RWPE2 (cell line): ENCODE measurements at regions not wholly inside any gene's neighbourhood (a gene's known extent, or its start where the extent isn't known, plus 50 kb on each side); places are given as distances from the start of the nearest gene placed in this dataset.

Experiments
- ATAC-seq: fragments of 200-7000 bp; cut with Tn5 transposase; 3 replicates; pipeline ENCODE4 v1.9.1; 2021; ENCODE audit warnings: low read depth
- DNase-seq: peaks from one replicate; pipeline ENCODE4 v3.0.0-alpha.2; 2020; ENCODE audit warnings: low spot score
- H3K27ac ChIP-seq: fragments of 450-650 bp; 2 replicates; pipeline ENCODE4 v1.5.1; 2017; ENCODE audit warnings: mild to moderate bottlenecking; ENCODE audit not compliant: poor library complexity, severe bottlenecking
- H3K27me3 ChIP-seq: fragments of 250-450 bp; sonication (Bioruptor Pico); 2 replicates; pipeline ENCODE4 v1.5.1; 2021; ENCODE audit warnings: mild to moderate bottlenecking, moderate library complexity; ENCODE audit not compliant: insufficient read depth, poor library complexity, severe bottlenecking
- H3K36me3 ChIP-seq: fragments of 250-450 bp; sonication (Bioruptor Pico); 2 replicates; pipeline ENCODE4 v1.5.1; 2020; ENCODE audit warnings: low read depth, mild to moderate bottlenecking, moderate library complexity
- H3K4me1 ChIP-seq: fragments of 250-450 bp; sonication (Bioruptor Pico); 2 replicates; pipeline ENCODE4 v1.5.1; 2021; ENCODE audit warnings: mild to moderate bottlenecking, moderate library complexity; ENCODE audit not compliant: insufficient read depth, poor library complexity, severe bottlenecking
- H3K4me3 ChIP-seq: fragments of 250-450 bp; sonication (Bioruptor Pico); 2 replicates; pipeline ENCODE4 v1.5.1; 2021; ENCODE audit warnings: mild to moderate bottlenecking, moderate library complexity; ENCODE audit not compliant: severe bottlenecking
- H3K9me3 ChIP-seq: fragments of 250-450 bp; sonication (Bioruptor Pico); 2 replicates; pipeline ENCODE4 v1.5.1; 2021; ENCODE audit warnings: mild to moderate bottlenecking, moderate library complexity; ENCODE audit not compliant: severe bottlenecking
- TF ChIP-seq, protein P1 (sequence below): fragments of 450-650 bp; IDR thresholded peaks from one replicate; pipeline ENCODE4 v1.5.1; 2017; ENCODE audit warnings: mild to moderate bottlenecking, moderate library complexity; ENCODE audit not compliant: poor library complexity, severe bottlenecking

DNA sequence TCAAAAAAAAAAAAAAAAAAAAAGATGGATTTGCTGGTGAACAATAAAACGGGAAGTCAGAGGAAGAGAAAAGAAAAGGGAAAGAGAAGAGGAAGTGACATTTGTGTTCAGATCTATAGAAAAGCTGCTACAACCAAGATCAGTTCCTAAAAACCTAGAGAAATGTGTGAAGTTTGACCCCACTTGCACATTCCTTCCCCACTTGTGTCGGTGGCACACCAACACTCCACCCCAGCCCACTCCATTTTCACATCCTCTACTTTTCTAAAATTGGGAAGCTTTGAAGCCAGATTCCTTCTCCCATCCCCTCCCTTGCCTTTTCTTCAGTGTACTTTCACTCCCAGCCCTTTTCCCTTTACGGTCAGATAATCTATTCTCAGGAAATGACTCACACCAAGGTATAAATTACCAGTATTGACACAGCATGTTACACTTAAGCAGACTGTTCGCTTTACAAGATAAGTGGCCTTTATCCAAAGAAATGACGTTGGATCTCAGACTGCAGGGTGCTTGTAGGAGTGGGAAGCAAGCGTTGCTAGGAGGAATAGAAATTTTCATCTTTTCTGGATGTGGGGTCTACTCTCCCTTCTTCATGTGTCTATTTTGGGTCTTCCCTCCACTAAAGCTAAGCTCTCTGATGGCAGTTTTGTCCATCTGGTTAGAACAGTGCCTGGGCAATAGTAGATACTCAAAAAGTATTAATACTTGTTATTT, 92.5 kb upstream of the ADGRF1 start:
- H3K9me3 ChIP-seq, result no peaks in the 10 kb centered on the region
- TF ChIP-seq, protein P1, sequence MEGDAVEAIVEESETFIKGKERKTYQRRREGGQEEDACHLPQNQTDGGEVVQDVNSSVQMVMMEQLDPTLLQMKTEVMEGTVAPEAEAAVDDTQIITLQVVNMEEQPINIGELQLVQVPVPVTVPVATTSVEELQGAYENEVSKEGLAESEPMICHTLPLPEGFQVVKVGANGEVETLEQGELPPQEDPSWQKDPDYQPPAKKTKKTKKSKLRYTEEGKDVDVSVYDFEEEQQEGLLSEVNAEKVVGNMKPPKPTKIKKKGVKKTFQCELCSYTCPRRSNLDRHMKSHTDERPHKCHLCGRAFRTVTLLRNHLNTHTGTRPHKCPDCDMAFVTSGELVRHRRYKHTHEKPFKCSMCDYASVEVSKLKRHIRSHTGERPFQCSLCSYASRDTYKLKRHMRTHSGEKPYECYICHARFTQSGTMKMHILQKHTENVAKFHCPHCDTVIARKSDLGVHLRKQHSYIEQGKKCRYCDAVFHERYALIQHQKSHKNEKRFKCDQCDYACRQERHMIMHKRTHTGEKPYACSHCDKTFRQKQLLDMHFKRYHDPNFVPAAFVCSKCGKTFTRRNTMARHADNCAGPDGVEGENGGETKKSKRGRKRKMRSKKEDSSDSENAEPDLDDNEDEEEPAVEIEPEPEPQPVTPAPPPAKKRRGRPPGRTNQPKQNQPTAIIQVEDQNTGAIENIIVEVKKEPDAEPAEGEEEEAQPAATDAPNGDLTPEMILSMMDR, result no peak
- ATAC-seq, result peak; percentile 82
- no peaks in the 10 kb centered on the region for H3K36me3 ChIP-seq
- peaks cover 25% of the 10 kb centered on the region for H3K4me1 ChIP-seq
- H3K27me3 ChIP-seq, result no peaks in the 10 kb centered on the region
- DNase-seq, result no peak
- no peak overlapping the region for H3K4me3 ChIP-seq
- peak overlapping the region; percentile 93 for H3K27ac ChIP-seq

DNA sequence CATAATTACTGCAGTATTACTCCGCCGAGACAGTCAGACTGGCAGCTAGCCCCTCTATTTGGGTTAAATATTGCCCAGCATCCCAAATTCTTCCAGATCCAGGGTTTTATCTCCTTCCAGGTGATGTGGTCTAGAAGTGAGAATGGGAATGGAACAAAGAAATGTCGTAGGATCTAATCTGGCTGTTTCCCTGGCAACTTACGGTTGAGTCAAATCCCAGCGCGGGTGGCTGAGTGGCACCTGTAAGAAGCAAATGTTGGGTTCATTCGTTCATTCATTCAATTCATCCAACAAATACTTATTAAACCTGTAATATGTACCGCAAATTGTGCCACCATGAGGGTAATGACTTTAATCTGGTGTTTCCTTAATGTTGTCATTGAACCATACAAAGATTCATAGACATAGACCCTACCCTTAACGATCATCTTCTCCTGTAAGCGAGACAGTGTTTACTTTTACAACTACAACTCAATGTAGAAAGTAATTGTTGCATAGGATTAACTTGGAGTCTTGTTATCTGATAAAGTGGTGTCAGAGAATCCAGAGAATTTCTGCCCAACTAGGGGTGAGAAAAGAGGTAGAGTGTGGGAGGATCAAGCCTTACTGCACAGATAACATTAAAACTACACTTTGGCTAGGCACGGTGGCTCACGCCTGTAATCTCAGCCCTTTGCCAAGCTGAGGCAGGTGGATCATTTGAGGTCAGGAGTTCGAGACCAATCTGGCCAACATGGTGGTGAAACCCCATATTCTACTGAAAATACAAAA, 91.3 kb upstream of the ADGRF1 start:
- TF ChIP-seq, protein P1, result no peak
- Histone ChIP-seq H3K36me3 (no peaks in the 10 kb centered on the region), H3K27me3 (no peaks in the 10 kb centered on the region), H3K4me1 (peaks cover 29% of the 10 kb centered on the region), H3K27ac (peak overlapping the region; percentile 93), H3K9me3 (no peaks in the 10 kb centered on the region), H3K4me3 (no peak overlapping the region)
- DNase-seq (no peak), ATAC-seq (no peak)

DNA sequence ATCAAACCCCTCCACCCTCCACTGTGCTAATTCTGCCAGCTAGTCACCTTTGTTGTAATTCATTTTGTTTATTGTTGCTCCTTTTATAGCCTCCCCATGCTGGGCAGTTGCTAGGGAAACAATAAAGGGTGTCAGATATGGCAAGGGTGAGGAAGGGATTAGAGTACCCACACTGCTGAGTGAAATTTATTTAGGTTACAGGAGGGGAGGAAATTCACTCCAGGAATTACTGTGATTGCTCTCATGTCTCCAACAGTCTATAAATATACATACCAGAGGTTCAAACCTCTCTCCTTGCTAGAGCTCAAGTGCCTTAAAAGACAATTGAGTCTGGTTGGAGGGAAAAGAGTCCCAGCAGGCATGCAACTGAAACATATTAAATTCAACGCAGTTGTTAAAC, 90.6 kb upstream of the ADGRF1 start:
- Histone ChIP-seq H3K27ac (no peak overlapping the region), H3K9me3 (no peaks in the 10 kb centered on the region), H3K36me3 (no peaks in the 10 kb centered on the region), H3K27me3 (no peaks in the 10 kb centered on the region), H3K4me1 (peaks cover 29% of the 10 kb centered on the region), H3K4me3 (no peak overlapping the region)
- no peak for ATAC-seq
- TF ChIP-seq, protein P1, result no peak
- no peak for DNase-seq

DNA sequence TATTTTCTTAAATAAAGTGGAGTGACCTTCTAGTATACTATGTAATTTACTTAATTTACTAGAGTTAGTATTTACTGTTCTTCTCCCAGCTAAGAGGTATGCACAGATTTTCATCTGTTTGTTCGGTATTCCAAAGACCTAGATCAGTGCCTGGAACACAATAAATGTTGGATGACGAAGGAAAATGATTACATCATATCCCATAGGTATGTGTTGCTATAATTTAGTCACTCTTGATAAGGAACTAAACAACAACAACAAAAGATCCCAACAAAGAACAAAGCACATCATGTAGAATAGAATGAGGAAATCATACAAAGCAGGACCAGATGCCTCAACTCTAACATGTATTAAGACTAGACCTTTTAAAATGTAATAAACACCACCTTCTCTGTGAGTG, 89.6 kb upstream of the ADGRF1 start:
- Histone ChIP-seq H3K27ac (no peak overlapping the region), H3K4me3 (no peak overlapping the region), H3K4me1 (peaks cover 39% of the 10 kb centered on the region), H3K36me3 (no peaks in the 10 kb centered on the region), H3K9me3 (no peaks in the 10 kb centered on the region), H3K27me3 (no peaks in the 10 kb centered on the region)
- no peak for ATAC-seq
- TF ChIP-seq, protein P1, result no peak
- DNase-seq, result no peak

DNA sequence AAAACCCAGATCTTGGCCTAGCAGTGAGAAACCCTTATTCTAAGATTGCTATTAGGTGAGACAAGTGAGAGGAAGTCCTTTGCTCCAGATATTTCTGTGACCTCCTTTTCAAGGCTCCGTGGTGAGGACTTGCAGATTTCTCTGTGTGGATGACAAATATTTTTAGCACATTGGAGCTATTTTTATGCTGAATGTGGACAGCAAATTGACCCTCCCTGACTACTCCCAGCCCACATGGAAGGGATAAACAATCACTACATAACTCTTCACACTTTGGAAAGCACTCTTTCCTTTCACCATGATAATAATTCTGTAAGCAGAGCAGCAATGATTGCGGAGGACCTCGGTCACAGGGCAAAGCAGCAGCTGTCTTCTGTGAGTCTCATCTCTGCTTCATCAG, 88.0 kb upstream of the ADGRF1 start:
- TF ChIP-seq, protein P1, result no peak
- Histone ChIP-seq H3K27me3 (no peaks in the 10 kb centered on the region), H3K4me3 (no peak overlapping the region), H3K36me3 (no peaks in the 10 kb centered on the region), H3K4me1 (peaks cover 32% of the 10 kb centered on the region), H3K27ac (no peak overlapping the region), H3K9me3 (no peaks in the 10 kb centered on the region)
- DNase-seq (no peak), ATAC-seq (no peak)
